ENCODE measurements at regions not wholly inside any gene's neighbourhood (a gene's known extent, or its start where the extent isn't known, plus 50 kb on each side); places are given as distances from the start of the nearest gene placed in this dataset.
"Not testable (repeated sequence)": the region's sequence is repeated elsewhere in the genome, so short reads cannot be mapped to it uniquely, and the experiment has no call there.

DNA sequence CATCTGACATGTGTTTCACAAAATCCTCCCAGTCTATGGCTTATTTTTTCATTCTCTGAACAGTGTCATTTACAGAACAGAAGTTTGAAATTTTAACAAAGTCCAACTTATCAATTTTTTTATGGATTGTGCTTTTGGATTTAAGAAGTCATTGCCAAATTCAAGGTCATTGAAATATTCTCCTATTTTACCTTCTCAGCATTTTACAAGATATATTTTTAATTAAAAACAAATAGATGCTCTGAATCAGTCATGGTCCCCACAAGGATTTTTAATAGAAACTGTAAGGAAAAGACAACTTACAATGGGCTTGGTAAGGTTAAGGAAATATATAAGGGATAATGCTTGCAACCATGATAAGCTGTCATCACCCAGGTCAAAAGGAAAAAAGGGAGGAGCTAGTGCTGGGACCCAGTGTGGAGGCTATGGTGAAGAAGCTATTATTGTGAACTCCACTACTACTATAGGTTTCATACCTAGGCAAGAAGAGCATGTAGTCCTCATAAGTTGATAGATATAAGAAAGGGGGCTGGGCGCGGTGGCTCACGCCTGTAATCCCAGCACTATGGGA is 144.5 kb upstream of the KCNJ15 start:
- no peak for DNase-seq (ENCODE audit: low spot score)

DNA sequence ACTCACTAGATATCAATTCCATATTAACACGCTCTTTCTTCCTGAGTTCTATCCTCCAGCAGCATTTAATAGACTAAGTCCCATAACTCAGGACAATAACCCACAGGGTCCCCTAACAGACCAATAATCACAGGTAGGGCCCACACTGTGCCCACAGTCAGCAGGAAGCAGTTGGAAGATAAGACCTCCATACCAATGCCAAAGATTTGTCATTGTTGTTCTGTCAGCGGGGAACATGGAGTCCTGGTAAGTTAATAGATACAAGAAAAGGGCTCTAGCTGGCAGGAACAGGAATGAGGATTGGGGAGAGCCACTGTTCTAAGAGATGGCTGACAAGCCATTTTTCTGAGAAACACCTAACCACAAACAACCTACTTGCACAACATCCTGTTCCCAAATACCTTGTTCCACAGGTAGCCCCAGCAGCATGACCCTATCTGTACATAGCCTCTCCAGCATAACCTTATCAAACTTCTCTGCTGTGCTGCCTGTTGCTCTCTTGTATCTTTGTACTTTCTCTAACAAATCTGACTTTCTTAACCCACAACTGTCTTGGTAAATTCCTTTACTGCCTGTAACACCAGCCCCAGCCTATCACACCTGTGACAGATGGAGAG is 142.0 kb upstream of the KCNJ15 start:
- DNase-seq (ENCODE audit: low spot score) = no peak

DNA sequence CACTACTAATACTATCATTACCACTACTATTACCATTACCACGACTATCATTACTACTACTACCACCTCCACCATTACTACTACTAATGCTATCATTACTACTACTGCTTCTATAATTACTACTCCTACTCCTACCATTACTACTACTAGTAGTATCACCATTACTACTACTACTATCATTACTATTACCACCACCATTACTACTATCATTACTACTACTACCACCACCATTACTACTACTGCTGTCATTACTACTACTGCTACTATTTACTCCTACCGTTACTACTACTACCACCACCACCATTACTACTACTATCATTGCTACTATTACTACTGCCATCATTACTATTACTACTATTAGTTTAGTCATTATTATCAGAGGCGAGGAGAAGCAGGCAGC is 140.9 kb upstream of the KCNJ15 start:
- DNase-seq (ENCODE audit: low spot score) = no peak

DNA sequence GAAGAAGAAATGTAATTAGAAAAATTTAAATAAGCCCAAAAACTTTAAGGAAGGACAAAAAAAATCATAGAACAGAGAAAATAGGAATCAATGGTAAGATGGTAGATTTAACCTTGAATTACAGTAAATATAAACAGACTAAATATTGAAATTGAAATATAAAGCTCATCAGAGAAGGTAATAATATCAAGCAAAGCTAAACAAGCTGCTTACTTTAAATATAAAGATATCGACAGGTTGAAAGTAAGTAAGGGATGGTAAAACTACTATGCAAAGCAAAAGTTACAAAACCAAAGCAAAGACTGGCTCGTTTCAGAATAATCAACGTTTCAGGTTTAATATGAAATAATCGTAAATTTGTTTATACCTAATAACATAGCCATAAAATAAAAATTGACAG is 137.0 kb upstream of the KCNJ15 start:
- no peak for DNase-seq (ENCODE audit: low spot score)

DNA sequence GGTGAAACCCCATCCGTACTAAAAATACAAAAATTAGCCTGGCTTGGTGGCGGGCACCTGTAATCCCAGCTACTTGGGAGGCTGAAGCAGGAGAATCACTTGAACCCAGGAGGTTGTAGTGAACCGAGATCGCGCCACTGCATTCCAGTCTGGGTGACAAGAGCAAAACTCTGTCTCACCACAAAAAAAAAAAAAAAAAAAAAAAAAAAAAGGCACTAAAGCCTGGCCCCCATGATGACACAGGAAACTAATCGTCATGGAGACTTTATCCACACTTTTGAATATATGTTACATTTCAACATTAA is 136.2 kb upstream of the KCNJ15 start:
- DNase-seq (ENCODE audit: low spot score) = not testable (repeated sequence)

DNA sequence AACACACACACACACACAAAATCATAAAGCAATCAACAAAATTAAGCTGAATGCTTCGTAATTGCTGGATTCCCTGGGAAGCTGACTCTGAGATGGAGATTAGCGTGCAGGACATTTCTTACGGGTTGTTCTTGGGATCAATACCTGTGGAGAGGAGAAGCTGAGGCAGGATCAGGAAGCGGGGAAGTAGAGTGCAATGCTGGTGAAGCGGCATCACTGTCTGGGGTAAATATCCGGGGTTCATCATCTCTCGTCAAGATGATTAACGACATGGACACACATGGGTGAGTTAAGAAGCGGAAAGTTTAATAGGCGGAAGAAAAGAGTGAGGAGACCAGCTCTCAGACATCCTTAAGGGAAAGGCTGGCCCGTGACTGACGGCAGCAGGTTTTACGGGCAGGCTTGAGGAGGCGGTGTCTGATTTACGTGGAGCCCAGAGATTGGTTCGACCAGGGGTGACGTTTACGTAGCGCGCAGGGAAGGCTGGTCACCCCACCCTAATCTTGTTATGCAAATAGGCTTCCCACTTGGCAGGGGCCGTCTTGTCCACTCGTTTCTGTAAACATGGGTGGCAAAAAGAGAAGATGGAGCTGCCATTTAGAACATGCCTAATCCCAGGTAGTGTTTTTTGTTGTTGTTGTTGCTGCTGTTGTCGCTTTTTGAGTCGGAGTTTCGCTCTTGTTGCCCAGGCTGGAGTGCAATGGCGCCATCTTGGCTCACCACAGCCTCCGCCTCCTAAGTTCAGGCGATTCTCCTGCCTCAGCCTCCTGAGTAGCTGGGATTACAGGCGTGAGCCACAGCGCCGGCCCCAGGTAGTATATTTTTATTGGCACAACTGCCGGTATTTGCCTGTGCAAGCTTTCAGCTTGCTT is 135.6 kb upstream of the KCNJ15 start:
- DNase-seq (ENCODE audit: low spot score) = no peak

DNA sequence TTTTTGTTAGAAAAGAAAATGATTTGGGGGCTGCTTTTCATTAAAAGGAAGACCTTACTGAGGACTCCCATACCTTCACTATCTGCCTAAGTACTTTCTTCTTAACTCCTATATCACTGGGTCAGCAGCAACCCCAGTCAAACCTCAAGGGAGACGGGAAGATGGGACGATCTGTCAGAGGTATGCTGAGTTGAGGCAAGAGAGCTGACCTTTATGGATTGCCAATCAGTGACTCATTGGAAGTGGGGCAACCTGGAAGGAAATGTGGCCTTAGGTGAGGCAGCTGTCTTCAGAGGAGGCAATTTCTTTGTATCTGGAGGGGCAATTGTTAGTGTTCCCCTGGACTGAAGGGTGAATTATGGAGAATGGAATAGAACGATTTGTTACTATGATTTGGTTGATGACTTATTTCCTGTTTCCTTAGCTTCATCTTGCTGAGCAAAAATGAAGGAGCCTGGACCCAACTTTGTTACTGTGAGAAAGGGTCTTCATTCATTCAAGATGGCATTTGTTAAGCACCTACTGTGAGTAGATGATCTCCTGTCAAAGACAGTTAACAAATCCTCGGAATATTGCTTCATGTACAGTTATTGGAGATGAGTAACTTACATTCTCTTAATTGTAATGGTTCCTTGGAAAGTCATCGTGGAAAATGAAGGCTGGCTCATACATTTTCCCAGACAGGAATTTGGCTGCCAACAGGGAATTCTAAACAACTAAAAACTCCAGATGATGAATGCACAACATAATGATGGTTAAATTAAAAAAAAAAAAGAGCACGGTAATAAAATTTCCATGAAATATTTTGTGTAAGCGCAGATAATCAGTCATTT is 134.7 kb upstream of the KCNJ15 start:
- DNase-seq (ENCODE audit: low spot score) = no peak

DNA sequence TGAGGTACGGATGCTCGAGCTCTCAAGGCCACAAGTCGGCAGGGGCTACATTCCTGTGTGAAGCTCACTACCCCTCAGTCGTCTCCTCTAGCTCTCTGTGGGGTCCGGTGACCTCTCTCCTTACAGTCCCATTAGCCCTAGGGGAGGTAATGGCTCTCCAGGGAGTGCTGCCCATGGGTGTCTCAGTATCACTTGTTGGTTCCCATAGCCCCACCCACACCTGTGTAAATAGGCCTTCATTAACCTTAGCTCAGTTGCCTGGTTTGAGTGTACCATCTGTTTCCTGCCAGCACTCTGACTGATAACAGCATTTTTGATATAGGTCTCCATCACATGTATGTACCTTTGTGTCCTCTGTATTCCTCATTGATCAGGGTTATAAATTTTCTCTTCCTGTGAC is 133.2 kb upstream of the KCNJ15 start:
- no peak for DNase-seq (ENCODE audit: low spot score)

DNA sequence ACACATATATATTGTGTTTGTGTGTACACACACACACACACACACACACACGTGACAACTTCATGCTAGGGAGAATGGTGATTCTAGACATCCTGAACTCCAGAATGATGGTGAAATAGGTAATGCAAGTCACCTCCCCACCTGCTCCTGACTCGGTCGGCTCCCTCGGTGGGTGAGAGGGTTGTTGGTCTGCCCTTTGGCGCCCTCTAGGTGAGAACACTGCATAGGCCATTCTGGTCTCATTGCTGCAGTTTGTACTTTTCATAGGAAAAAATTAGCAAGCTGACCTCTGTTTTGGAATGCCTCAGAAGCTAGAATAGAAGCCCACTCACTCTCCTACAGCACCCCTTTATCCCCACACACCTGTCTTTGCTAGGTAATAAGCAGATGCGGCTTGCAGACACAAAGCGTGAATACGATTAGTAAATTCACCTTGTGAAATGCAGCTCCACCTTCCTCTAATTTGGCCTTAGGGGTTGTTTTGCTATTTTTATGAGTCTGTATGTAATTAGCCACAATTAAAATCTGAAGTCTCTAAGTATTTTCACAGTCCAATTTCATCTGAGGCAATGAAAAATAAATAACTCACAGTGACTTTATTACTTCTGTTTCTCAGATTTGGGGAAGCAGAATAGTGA is 130.0 kb upstream of the KCNJ15 start:
- DNase-seq (ENCODE audit: low spot score) = peak; percentile 53

DNA sequence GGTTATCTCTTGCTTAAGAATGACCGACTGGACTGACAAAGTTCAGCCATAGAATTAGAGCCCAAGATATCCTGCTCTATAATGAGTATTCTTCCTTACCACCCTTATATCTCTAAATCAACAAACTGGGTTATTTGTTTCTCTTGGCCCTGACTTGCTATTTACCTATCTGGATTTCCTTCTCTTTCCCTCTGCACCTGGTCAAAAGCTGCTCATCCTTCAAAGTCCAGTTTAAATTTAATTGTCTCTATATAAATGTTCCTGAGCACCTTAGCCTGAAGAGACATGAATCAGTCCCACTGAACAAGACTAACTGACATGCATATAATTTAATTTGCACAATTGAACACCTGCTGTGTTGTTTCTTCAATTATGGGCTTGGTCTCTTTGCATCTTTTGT is 127.1 kb upstream of the KCNJ15 start:
- DNase-seq (ENCODE audit: low spot score) = no peak

DNA sequence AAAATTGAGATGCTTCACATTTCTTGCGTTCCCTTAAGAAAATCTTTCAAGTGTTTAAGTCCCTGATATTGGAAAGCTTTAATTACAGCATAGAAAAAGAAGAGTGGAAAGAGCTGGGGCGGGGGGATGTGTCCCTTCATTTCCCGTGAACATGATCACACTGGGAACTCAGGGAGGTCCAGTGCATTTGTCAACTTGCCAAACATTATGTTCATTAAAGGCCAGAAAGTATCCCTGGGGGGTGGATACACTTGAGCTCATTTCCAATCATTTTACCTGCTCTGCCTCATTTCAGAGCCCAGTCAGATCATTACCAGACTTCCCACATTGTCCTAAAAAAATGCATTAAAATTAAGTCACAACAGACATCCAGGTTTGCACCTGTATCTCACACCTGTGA is 123.6 kb upstream of the KCNJ15 start:
- no peak for DNase-seq (ENCODE audit: low spot score)

DNA sequence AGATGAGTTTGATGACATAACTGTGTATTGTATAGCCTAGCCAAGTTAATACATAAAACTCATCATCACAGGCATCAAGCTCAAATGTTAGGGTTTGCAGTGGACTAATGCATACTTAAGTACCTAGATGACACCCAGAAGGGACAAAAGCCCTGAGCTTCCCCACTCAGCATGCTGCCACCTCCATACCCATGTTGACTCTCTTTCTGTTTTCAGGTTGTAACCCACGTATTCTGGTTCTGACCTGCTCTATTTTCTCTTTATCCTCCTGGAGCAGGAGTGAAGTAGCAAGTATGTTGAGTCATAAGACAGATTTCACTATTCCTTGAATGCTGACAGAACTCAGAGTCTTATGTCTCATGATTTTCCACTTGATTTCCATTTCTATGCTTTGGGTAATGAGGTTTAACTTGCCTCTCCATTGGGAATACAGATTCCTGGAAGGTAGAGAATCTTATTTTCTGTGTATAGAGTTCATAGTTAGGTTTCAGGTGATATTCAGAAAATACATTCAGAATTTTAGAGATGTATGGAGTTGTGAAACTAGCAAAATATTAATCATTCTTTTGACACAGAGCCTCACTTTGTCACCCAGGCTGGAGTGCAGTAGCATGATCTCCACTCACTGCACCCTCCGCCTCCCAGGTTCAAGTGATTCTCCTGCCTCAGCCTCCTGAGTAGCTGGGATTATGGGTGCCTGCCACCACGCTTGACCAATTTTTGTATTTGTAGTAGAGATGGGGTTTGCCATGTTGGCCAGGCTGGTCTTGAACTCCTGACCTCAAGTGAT is 122.5 kb upstream of the KCNJ15 start:
- no peak for DNase-seq (ENCODE audit: low spot score)

DNA sequence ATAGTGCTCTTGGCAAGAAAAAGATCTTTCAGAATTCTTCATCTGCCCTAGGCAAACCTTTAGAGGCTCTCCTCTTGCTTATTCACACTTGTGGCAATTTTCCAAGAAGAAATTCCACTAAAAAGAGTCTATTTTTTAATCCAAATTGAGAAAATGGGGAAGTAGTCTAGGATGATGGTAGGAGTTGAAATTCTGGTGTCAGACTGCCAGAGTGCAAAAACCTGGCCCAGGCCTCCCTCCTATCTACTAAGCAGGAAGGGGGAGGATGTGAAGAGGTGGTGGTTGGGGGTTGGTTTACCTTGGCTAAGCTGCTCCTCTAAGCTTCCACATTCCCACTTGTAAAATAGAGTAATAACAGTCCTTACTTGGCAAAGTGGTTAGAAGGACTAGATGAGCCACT is 120.6 kb upstream of the KCNJ15 start:
- no peak for DNase-seq (ENCODE audit: low spot score)

DNA sequence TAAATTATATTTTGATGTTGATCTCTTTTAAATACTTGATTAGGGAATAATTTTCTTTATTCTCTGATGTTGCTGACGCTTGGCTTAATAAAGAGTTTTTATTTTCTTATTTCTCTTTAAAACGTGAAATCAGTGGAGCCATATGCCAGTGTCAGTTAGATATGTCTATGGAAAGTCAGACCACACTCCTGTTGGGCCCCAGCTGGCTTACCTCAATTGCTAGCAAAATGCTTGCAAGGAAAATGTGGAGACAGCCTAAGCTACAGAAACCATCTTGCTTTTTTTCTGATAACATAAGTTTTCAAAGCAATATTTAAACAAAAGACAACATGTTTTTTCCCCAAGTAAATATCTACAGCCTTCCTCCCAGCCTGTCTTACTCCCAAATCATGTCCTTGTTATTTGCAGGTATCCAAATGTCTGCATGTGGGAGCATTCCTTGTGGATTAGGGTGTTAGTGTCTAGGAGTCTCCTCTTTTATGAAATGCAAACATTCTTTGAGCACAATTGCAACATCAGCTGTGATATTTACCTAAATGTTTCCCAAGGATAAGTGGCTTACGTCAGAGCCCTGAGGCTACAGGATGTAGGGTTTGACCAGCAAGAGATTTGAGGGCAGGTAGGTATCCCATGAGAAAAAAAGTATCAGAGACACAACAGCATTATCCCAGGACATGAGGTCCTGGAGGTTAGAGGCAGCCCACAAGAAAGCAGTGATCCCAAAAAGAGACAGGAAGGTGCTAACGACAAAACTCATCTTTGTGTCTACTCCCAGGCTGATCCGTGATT is 117.2 kb upstream of the KCNJ15 start:
- DNase-seq (ENCODE audit: low spot score) = no peak

DNA sequence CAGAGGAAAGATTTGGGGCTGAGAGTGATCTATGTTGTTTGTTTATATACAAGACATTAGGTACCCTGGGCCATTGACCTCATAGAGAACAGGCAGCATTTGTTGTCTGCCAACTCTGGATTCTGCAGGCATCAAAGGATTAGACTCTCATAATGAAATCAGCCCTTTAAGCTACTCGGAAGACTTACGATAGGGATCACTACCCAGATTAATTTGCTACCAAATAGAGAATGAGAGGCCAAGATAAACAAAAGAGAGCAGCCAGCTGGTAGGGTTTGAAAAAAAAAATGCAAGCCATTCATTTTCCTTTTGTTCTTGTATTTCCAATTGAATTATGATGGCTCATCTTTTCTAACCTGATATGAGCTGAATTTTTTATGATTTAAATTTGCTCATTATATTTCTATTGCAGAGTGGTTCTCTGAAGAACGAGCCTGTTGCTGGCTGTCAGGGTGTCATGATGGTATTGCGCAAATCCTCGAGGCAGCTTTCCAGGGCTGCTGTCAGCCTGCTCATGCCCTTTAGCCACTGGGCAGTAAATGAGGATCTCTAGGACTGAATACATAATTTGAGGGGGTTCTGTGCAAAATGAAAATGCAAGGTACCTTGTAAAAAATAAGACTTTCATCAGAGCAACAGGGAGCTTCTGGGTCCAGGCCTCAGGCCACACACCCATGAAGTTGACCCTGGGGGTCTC is 116.4 kb upstream of the KCNJ15 start:
- peak; percentile 19 for DNase-seq (ENCODE audit: low spot score)

DNA sequence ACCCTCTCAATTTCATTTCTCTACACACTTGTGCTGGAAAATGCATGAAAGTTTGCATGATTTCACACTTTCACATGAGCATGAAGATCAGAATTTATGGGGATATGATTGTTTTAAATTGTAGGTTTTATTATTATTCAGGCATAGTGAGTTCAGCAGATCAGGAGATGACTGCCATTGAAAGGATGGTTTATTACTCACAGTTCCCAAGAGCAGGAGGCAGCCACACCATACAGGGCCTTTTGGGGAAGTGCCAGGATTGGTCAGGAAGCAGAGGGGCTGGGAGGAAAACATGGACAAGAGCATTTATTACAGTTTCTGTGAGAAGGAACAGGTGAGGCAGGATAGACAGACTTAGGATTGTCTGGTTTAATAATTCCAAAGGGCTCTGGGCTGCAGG is 114.6 kb upstream of the KCNJ15 start:
- no peak for DNase-seq (ENCODE audit: low spot score)

DNA sequence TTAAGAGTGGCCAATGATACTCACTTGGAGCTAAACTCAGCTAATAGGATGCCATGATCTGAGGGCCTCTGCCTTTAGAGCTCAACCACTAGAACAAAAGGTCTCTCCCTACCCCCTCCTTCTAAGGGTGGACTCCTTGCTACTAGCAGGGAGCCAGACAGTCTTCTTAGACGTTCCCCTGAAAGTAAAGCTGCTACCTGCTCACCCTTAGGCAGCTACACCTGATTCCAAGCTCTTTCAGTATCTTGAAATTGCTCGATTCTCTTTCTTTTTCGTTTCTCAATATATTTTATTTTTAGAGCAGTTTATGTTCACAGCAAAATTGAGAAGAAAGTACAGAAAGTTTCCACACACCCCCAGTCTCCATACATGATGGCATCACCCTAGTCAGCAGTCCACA is 112.6 kb upstream of the KCNJ15 start:
- DNase-seq (ENCODE audit: low spot score) = no peak

DNA sequence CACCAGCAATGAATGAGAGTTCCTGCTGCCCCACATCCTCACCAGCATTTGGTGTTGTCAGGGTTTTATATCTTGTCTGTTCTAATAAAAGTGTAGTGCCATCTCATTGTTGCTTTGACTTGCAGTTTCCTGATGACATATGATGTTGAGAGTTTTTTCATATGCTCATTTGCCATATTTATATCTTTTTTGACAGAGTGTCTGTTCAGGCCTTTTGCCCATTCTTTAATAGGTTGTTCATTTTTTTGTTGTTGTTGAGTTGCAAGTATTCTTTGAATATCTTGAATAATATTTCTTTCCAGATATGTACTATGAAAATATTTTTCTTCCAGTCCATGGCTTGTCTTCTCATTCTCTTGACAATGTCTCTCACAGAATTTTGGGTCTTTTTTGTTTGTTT is 111.7 kb upstream of the KCNJ15 start:
- DNase-seq (ENCODE audit: low spot score) = no peak

DNA sequence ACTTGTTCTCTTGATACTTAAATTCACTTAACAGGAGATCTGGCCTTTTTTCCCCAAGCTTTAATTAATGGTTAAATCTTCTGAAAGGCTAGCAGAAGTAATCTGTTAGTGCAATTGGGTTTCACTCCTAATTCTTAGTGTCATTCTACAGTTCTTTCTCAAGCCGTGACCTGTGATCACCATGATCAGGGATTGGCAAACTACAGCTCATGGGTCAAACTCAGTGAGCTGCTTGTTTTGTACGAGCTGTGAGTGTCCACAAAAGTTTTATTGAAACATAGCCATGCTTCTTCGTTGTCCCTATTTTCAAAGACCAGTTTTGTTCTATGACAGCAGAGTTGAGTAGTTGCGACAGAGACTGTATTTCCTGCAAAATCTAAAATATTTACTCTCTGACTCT is 109.4 kb upstream of the KCNJ15 start:
- DNase-seq (ENCODE audit: low spot score) = no peak

DNA sequence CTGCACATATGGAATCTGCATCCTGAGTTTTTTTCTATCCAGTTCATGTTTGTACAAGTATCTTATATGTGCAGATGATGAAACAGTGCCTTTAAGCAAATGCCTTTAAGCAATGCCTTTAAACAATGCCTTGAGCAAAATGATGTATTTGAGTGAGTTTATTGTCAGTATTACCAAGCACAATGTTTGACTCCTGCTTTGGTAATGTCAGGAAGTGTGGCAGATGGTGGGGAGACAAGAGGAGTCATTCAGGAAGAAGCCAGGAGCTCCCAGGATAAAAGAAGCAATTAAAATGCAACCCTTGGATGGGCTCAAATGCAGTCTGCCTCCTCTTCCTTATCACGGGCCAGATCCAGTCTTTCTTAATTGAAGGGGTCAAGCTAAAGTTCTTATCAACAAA is 108.7 kb upstream of the KCNJ15 start:
- no peak for DNase-seq (ENCODE audit: low spot score)
